ENCODE measurements at regions not wholly inside any gene's neighbourhood (a gene's known extent, or its start where the extent isn't known, plus 50 kb on each side); places are given as distances from the start of the nearest gene placed in this dataset.

- no peak for TF ChIP-seq CTCF (IDR thresholded peaks at IDR 0.05; ENCODE audit: low read depth, low read length)
- no peak for DNase-seq (ENCODE audit: low read depth, low spot score)
- in situ Hi-C loops (cut with HindIII; ENCODE audit: low sequenced_read_pairs): no loop called here
- no peak overlapping the region for H3K4me3 ChIP-seq (ENCODE audit: low read depth, low read length)
These were observed 319.9 kb upstream of the PCSK5 start for GRCh38 chr9:75570538-75570937.

DNA sequence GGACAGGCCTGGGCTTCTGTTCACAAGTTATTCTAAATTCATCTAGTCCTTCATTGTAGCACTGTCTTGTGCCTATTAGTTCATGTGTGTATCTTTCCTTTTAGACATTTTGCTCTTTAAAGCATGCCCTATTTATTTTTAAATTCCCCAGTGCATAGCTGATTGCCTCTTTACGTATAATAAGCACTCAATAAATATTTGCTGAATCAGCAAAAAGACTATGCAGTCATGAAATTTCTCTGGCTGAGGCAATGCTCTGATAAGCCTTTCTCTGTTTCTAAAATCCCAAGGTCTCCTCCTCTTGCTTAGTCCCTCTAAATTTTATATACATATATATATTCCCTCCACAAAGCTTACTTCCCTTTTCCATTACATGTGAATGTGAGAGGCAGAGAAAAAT is 315.9 kb upstream of the PCSK5 start:
- no peak overlapping the region for H3K4me3 ChIP-seq (ENCODE audit: low read depth, low read length)
- in situ Hi-C loops (cut with HindIII; ENCODE audit: low sequenced_read_pairs): no loop called here
- DNase-seq (ENCODE audit: low read depth, low spot score): no peak
- TF ChIP-seq CTCF (IDR thresholded peaks at IDR 0.05; ENCODE audit: low read depth, low read length): no peak

DNA sequence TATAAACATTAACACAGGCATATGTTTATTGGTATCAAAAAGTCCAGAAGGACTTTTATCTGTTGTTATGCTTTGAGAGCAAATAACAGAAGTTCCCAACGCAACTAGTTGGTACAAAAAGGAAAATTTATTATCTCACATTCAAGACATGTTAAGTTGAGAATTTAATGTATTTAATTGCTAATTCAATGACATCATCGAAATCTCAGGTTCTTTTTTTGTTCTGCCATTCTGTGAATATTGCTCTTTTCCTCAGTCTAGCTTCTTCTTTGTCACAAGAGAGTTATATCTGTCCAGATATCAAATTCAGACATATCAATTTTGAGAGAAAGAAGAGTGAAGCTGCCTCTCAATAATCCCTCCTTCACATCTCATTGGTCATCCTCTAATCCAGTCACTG is 307.6 kb upstream of the PCSK5 start:
- in situ Hi-C loops (cut with HindIII; ENCODE audit: low sequenced_read_pairs): no loop called here

DNA sequence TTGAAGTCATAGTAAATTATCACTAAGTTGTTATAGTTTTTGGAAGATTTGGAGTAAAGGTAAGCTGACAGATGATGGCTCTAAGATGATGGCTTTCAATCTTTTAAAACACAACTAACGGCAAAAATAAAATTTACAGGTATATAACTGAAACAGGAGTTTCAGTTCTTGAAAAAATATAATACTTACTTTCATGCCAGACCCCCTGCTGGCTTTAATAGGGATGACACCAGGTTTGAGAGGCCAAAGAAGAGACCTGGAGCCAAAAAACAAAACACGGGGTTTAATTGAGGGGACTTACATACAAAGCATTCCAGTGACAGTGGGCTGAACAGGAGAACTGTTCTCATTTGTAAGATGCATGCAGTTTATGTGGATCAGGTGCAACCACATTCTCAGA is 301.7 kb upstream of the PCSK5 start:
- no peak for DNase-seq (ENCODE audit: low read depth, low spot score)
- in situ Hi-C loops (cut with HindIII; ENCODE audit: low sequenced_read_pairs): no loop called here
- no peak for TF ChIP-seq CTCF (IDR thresholded peaks at IDR 0.05; ENCODE audit: low read depth, low read length)
- no peak overlapping the region for H3K4me3 ChIP-seq (ENCODE audit: low read depth, low read length)

More for the DNA sequence above, 307.6 kb upstream of the PCSK5 start:
- no peak for TF ChIP-seq CTCF (IDR thresholded peaks at IDR 0.05; ENCODE audit: low read depth, low read length)
- DNase-seq (ENCODE audit: low read depth, low spot score): no peak
- no peak overlapping the region for H3K4me3 ChIP-seq (ENCODE audit: low read depth, low read length)

DNA sequence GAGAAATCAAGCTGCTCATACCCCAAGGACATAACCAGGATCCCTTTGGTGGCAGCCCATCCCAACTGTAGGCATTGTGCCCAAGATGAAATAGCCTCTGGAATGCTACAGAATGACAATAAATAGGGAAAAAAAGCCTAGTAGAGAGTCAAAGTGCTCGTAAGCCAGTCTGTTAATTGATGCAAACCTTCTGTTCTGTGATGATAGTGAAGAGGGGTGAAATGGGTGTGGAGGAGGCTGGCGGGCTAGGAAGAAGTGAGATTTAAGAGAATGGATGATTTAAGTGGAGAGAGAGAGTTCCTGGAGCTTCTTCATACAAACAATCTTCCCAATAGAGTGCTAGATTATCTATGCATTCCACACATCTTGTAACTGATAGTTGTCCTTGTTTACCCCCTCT is 301.0 kb upstream of the PCSK5 start:
- TF ChIP-seq CTCF (IDR thresholded peaks at IDR 0.05; ENCODE audit: low read depth, low read length): no peak
- DNase-seq (ENCODE audit: low read depth, low spot score): no peak
- H3K4me3 ChIP-seq (ENCODE audit: low read depth, low read length): no peak overlapping the region
- in situ Hi-C loops (cut with HindIII; ENCODE audit: low sequenced_read_pairs): no loop called here

- TF ChIP-seq CTCF (IDR thresholded peaks at IDR 0.05; ENCODE audit: low read depth, low read length): no peak
- DNase-seq (ENCODE audit: low read depth, low spot score): no peak
- in situ Hi-C loops (cut with HindIII; ENCODE audit: low sequenced_read_pairs): no loop called here
- no peak overlapping the region for H3K4me3 ChIP-seq (ENCODE audit: low read depth, low read length)
These were observed 298.5 kb upstream of the PCSK5 start for GRCh38 chr9:75591972-75592371.

GRCh38 chr9:75592586-75592985 is 297.9 kb upstream of the PCSK5 start:
- TF ChIP-seq CTCF (IDR thresholded peaks at IDR 0.05; ENCODE audit: low read depth, low read length): no peak
- no peak for DNase-seq (ENCODE audit: low read depth, low spot score)
- no peak overlapping the region for H3K4me3 ChIP-seq (ENCODE audit: low read depth, low read length)
- in situ Hi-C loops (cut with HindIII; ENCODE audit: low sequenced_read_pairs): no loop called here
